RWPE2 (cell line): ENCODE measurements at regions not wholly inside any gene's neighbourhood (a gene's known extent, or its start where the extent isn't known, plus 50 kb on each side); places are given as distances from the start of the nearest gene placed in this dataset.

ENCODE experiments used
- ATAC-seq: fragments of 200-7000 bp; cut with Tn5 transposase; 3 replicates; pipeline ENCODE4 v1.9.1; 2021; ENCODE audit warnings: low read depth
- DNase-seq: peaks from one replicate; pipeline ENCODE4 v3.0.0-alpha.2; 2020; ENCODE audit warnings: low spot score
- H3K27ac ChIP-seq: fragments of 450-650 bp; 2 replicates; pipeline ENCODE4 v1.5.1; 2017; ENCODE audit warnings: mild to moderate bottlenecking; ENCODE audit not compliant: poor library complexity, severe bottlenecking
- H3K27me3 ChIP-seq: fragments of 250-450 bp; sonication (Bioruptor Pico); 2 replicates; pipeline ENCODE4 v1.5.1; 2021; ENCODE audit warnings: mild to moderate bottlenecking, moderate library complexity; ENCODE audit not compliant: insufficient read depth, poor library complexity, severe bottlenecking
- H3K36me3 ChIP-seq: fragments of 250-450 bp; sonication (Bioruptor Pico); 2 replicates; pipeline ENCODE4 v1.5.1; 2020; ENCODE audit warnings: low read depth, mild to moderate bottlenecking, moderate library complexity
- H3K4me1 ChIP-seq: fragments of 250-450 bp; sonication (Bioruptor Pico); 2 replicates; pipeline ENCODE4 v1.5.1; 2021; ENCODE audit warnings: mild to moderate bottlenecking, moderate library complexity; ENCODE audit not compliant: insufficient read depth, poor library complexity, severe bottlenecking
- H3K4me3 ChIP-seq: fragments of 250-450 bp; sonication (Bioruptor Pico); 2 replicates; pipeline ENCODE4 v1.5.1; 2021; ENCODE audit warnings: mild to moderate bottlenecking, moderate library complexity; ENCODE audit not compliant: severe bottlenecking
- H3K9me3 ChIP-seq: fragments of 250-450 bp; sonication (Bioruptor Pico); 2 replicates; pipeline ENCODE4 v1.5.1; 2021; ENCODE audit warnings: mild to moderate bottlenecking, moderate library complexity; ENCODE audit not compliant: severe bottlenecking
- TF ChIP-seq, protein P1 (sequence below): fragments of 450-650 bp; IDR thresholded peaks from one replicate; pipeline ENCODE4 v1.5.1; 2017; ENCODE audit warnings: mild to moderate bottlenecking, moderate library complexity; ENCODE audit not compliant: poor library complexity, severe bottlenecking

DNA sequence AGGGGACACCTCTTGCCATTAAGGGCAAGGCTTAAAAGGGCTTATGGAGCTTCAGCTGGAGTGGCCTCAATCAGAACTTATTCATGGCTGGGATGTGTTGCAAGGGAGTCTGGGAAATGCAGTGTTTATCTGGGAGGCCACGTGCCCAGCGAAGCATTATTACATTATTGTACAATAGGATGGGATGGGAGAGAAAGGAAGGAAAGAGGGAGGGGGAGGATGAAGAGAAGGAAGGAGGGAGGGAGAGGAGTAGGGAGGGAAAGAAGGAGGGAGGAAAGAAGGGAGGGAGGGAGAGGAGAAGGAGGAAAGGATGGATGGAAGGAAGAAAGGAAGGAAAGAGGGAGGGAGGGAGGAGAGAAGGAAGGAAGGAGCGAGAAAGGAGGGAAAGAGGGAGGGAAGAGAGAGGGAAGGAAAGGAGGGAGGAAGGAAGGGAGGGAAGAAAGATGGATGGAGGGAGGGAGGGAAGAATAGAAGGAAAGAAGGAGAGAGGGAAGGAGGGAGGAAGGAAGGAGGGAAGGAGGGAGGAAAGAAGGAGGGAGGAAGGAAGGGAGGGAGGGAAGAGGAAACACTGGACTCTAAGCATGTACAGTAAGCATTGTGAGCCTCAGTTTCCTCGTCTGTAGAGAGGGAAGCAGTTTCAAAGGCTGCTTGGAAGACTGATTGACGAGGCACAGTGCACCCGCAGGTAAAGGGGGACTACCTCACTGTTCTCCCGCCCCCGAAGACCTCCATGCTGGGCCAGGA lies 62.2 kb downstream of the MYEOV start:
- H3K27ac ChIP-seq, result no peak overlapping the region
- TF ChIP-seq, protein P1, sequence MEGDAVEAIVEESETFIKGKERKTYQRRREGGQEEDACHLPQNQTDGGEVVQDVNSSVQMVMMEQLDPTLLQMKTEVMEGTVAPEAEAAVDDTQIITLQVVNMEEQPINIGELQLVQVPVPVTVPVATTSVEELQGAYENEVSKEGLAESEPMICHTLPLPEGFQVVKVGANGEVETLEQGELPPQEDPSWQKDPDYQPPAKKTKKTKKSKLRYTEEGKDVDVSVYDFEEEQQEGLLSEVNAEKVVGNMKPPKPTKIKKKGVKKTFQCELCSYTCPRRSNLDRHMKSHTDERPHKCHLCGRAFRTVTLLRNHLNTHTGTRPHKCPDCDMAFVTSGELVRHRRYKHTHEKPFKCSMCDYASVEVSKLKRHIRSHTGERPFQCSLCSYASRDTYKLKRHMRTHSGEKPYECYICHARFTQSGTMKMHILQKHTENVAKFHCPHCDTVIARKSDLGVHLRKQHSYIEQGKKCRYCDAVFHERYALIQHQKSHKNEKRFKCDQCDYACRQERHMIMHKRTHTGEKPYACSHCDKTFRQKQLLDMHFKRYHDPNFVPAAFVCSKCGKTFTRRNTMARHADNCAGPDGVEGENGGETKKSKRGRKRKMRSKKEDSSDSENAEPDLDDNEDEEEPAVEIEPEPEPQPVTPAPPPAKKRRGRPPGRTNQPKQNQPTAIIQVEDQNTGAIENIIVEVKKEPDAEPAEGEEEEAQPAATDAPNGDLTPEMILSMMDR, result no peak
- DNase-seq (no peak), ATAC-seq (no peak)
- no peaks in the 10 kb centered on the region for H3K36me3 ChIP-seq
- H3K27me3 ChIP-seq, result no peaks in the 10 kb centered on the region
- H3K9me3 ChIP-seq, result peaks cover 5% of the 10 kb centered on the region
- H3K4me3 ChIP-seq, result no peak overlapping the region
- H3K4me1 ChIP-seq, result peaks cover 23% of the 10 kb centered on the region

DNA sequence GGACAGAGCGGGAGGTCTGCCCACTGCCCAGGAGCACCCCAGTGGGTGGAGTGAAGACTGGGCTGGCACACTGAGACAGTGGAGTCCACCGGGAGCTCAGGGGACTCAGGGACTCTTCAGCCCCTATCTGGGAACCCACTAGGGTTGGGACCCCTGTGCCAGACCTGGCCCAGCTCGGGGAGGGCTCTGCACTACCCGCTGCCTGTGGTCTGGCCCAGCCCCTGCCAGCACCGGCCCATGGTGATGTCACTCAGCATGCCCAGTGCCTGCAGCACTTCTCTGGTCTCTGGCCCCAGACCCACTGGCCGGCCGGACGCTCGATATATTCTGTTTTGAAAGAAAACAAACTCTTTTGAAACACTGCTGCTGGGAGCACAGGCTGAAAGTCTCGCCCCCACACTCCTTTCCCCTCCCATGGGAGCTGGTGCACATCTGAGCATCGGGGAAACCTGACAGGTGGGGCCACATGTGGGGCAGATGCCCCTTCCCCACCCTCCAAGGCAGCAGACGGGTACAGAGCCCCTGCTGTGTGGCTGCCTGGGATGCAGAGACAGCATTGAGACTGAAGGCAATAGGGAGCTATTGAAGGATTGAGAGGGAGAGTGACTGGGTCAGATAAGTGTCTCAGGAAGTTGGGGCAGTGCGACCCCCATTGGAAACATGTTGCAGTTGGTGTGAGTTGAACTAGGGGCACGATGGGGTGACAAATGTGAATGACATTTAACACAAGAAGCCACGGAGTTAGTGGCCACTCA lies 62.9 kb downstream of the MYEOV start:
- Histone ChIP-seq H3K27me3 (no peaks in the 10 kb centered on the region), H3K27ac (no peak overlapping the region), H3K9me3 (peaks cover 5% of the 10 kb centered on the region), H3K4me1 (peaks cover 16% of the 10 kb centered on the region), H3K4me3 (no peak overlapping the region), H3K36me3 (no peaks in the 10 kb centered on the region)
- ATAC-seq, result no peak
- TF ChIP-seq, protein P1, result no peak
- no peak for DNase-seq

DNA sequence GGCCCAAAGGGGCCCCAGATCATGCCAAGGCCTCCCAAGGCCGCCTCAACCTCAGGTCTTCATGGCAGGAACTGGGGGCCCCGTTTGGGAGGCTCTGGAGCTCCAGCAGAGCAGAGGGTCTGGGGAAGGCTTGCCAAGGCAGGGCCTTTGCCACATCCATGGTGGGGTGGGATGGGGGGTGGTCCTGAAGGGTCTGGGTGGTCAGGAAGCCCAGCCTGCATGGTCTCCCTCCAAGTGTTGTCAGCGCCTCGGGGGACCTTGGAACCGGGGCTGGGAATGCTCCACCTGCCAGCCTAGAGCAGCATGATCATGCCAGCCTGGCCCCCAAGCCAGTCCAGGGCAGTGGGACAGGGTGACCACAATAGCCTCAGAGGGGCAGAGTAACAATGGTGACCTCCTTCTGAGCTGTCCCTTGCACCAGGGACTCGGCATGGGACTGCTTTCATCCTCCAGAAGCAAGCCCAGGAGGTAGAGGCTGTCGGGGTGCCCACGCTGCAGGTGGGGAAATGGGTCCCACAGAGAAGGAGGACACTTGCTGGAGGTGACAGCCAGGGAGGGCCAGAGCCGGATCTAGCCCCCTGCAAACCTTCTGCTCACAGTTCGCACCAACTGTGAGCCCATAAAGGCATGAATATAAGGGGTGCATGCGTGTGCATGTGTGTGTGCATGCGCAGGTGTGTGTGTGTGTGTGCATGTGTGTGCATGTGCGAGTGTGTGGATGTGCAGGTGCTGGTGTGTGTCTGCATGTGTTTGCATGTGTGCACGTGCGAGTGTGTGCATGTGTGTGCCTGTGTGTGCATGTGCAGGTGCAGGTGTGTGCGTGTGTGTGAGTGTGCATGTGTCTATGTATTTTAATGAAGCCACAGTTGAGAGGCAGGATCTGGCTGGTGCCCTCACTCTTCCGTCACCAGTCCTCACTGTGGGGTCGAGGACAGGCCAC lies 63.8 kb downstream of the MYEOV start:
- no peak overlapping the region for H3K4me3 ChIP-seq
- H3K27ac ChIP-seq, result no peak overlapping the region
- H3K4me1 ChIP-seq, result peaks cover 7% of the 10 kb centered on the region
- H3K36me3 ChIP-seq, result no peaks in the 10 kb centered on the region
- peaks cover 5% of the 10 kb centered on the region for H3K9me3 ChIP-seq
- no peaks in the 10 kb centered on the region for H3K27me3 ChIP-seq
- DNase-seq (no peak), ATAC-seq (no peak)
- TF ChIP-seq, protein P1, result no peak

DNA sequence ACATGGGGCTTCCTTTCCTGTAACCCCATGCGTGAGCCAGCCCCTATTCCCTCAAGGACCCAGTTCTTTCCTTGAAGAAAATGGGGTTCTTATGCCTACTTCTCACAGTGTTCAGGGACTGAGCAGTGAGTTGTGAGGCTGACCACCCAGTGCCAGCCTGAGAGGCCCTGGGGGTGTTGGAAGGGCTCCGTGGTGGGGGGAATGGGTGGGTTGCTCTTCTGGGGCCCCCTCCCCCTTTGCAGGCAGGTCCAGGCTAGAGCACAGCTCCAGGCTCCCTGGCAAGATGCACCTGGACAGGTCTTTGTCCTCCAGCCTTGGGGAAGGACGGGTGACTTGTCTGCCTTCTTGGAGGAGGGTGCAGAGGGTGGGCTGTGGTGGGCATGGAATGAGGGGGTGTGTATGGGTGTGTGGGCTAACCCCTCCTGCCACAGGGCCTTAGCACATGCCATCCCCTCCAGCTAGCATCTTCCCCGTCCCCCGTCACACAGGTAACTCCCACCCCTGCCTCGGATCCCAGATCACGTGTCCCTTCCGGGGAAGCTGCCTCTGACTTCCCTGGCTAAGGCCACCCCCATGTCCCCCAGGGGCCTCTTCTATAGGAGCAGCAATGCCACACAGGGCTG lies 64.6 kb downstream of the MYEOV start:
- H3K9me3 ChIP-seq, result peaks cover 5% of the 10 kb centered on the region
- H3K4me3 ChIP-seq, result no peak overlapping the region
- no peaks in the 10 kb centered on the region for H3K27me3 ChIP-seq
- no peak overlapping the region for H3K27ac ChIP-seq
- DNase-seq, result no peak
- ATAC-seq, result no peak
- no peaks in the 10 kb centered on the region for H3K4me1 ChIP-seq
- no peaks in the 10 kb centered on the region for H3K36me3 ChIP-seq
- TF ChIP-seq, protein P1, result no peak
